HepG2 (cell line): ENCODE measurements at regions not wholly inside any gene's neighbourhood (a gene's known extent, or its start where the extent isn't known, plus 50 kb on each side); places are given as distances from the start of the nearest gene placed in this dataset.

Source experiments
- DMAP1 ChIP-seq: IDR thresholded peaks from 2 replicates; pipeline ENCODE4 v1.6.1; 2016
- GABPB1 ChIP-seq: IDR thresholded peaks from 2 replicates; pipeline ENCODE4 v1.6.1; 2016; ENCODE audit warnings: mild to moderate bottlenecking, missing genetic modification reagents, moderate library complexity, missing compliant biosample characterization
- LCORL ChIP-seq, 2 experiments: fragments of 450-650 bp in 1 of 2; sonication (generic) in 1 of 2; formaldehyde crosslinking in 1 of 2; IDR thresholded peaks; 2 replicates each; pipeline versions ENCODE4 v1.5.0 to v1.6.1; 2017 to 2020; ENCODE audit warnings: antibody characterized with exemption in 1 of 2, missing genetic modification reagents in 1 of 2
- MTERF4 ChIP-seq: sonication (generic); formaldehyde crosslinking; IDR thresholded peaks from 2 replicates; pipeline ENCODE4 v1.8.0; 2023; ENCODE audit warnings: mild to moderate bottlenecking, missing genetic modification reagents
- PPARG ChIP-seq: conservative IDR thresholded peaks from 2 replicates; pipeline ENCODE4 v1.6.1; 2016; ENCODE audit warnings: missing biosample characterization, missing genetic modification reagents
- ZBTB21 ChIP-seq: sonication (generic); formaldehyde crosslinking; IDR thresholded peaks from 2 replicates; pipeline ENCODE4 v1.4.0; 2020; ENCODE audit warnings: missing genetic modification reagents
- ZBTB40 ChIP-seq, 2 experiments: fragments of 450-650 bp in 1 of 2; sonication (generic) in 1 of 2; formaldehyde crosslinking in 1 of 2; IDR thresholded peaks; 2 replicates each; pipeline versions ENCODE4 v1.6.1 to v1.8.0; 2016 to 2022; ENCODE audit warnings: antibody characterized with exemption in 1 of 2, mild to moderate bottlenecking in 1 of 2, missing genetic modification reagents in 1 of 2
- ZNF44 ChIP-seq: sonication (generic); formaldehyde crosslinking; IDR thresholded peaks from 2 replicates; pipeline ENCODE4 v1.5.1; 2020; ENCODE audit warnings: mild to moderate bottlenecking, missing genetic modification reagents
- ZNF496 ChIP-seq: sonication (generic); formaldehyde crosslinking; IDR thresholded peaks from 2 replicates; pipeline ENCODE4 v1.8.1; 2023; ENCODE audit warnings: mild to moderate bottlenecking, moderate library complexity, missing genetic modification reagents; ENCODE audit not compliant: insufficient replicate concordance
- ZNF598 ChIP-seq: sonication (generic); formaldehyde crosslinking; IDR thresholded peaks from 2 replicates; pipeline ENCODE4 v1.5.1; 2020; ENCODE audit warnings: mild to moderate bottlenecking, missing genetic modification reagents, borderline replicate concordance
- ZNF713 ChIP-seq: sonication (generic); formaldehyde crosslinking; IDR thresholded peaks from 2 replicates; pipeline ENCODE4 v1.4.0; 2020; ENCODE audit warnings: mild to moderate bottlenecking, missing genetic modification reagents
- ZSCAN5A ChIP-seq: sonication (generic); formaldehyde crosslinking; IDR thresholded peaks from 2 replicates; pipeline ENCODE4 v1.8.0; 2022; ENCODE audit warnings: mild to moderate bottlenecking, missing genetic modification reagents, borderline replicate concordance
- ZZZ3 ChIP-seq: sonication (generic); formaldehyde crosslinking; IDR thresholded peaks from 2 replicates; pipeline ENCODE4 v1.4.0; 2020; ENCODE audit warnings: missing genetic modification reagents, mild to moderate bottlenecking, borderline replicate concordance

GRCh38 chr2:31736695-31737454, 156.1 kb upstream of the SRD5A2 start (continued):
- no peak for TF ChIP-seq ZNF44 (CRISPR knock-in tag)
- no peak for TF ChIP-seq ZBTB21 (CRISPR knock-in tag)
- no peak for TF ChIP-seq ZNF713 (CRISPR knock-in tag)
- TF ChIP-seq ZZZ3 (CRISPR knock-in tag): no peak
- TF ChIP-seq PPARG (CRISPR knock-in tag): no peak
- TF ChIP-seq ZNF496 (CRISPR knock-in tag): no peak
- no peak for TF ChIP-seq MTERF4 (CRISPR knock-in tag)
- TF ChIP-seq GABPB1: peak; percentile 83
- 0 out of 2 replicates have a peak, but pooled peaks have one; percentile 43 for TF ChIP-seq ZNF598 (CRISPR knock-in tag)
- TF ChIP-seq LCORL (IDR thresholded peaks at IDR 0.05): no peak
- peak; percentile 85 for TF ChIP-seq LCORL (CRISPR knock-in tag; IDR thresholded peaks at IDR 0.05)
- peak; percentile 80; the same call in 1 of the 2 replicates for TF ChIP-seq ZSCAN5A
- no peak for TF ChIP-seq ZBTB40 (IDR thresholded peaks at IDR 0.05)
- TF ChIP-seq ZBTB40 (CRISPR knock-in tag; IDR thresholded peaks at IDR 0.05): 0 out of 2 replicates have a peak, but pooled peaks have one; percentile 45
- TF ChIP-seq DMAP1 (CRISPR knock-in tag): no peak
